ENCODE measurements at regions not wholly inside any gene's neighbourhood (a gene's known extent, or its start where the extent isn't known, plus 50 kb on each side); places are given as distances from the start of the nearest gene placed in this dataset.

DNA sequence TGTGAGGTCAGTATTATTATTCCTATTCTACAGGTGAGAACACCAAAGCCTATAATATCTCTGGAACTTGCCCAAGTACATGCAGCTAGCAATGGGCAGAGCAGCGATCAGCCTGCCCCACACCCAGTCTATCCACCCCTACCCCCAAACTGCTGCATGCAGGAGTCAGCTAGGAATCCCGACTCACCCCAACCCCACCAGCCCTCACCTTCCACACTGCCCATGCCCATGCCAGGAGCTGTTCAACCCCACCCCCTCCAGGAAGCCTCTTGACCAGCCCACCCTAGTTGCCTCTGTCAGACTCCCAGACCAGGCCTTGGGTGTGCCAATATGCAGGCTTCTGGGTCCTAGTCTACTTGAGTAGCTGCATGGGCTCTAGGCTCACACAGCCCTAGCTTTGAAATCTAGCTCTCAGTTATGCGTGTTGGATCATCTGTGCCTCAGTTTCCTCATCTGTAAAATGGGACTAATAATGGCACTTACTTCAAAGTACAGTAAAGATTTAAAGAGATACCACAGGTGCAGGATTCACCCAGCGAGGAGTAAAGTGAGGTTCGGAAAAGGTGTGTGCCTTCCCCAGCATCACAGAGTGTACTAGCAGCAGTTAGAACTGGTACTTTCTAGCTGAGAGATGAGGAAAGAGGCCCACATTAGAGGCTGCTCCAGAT, 173.2 kb downstream of the VEGFA start:
- Histone ChIP-seq H3K9me3 (ENCODE audit: insufficient read depth, low read depth, low read length) (no peaks in the 10 kb centered on the region), H3K36me3 (ENCODE audit: insufficient read depth, low read depth, low read length) (no peaks in the 10 kb centered on the region), H3K9ac (ENCODE audit: low read depth, low read length) (no peak overlapping the region), H3K27me3 (ENCODE audit: insufficient read depth, low read length) (no peaks in the 10 kb centered on the region), H3K4me3 (ENCODE audit: low read length) (no peak overlapping the region), H3K27ac (ENCODE audit: low read length) (no peak overlapping the region), H3K4me1 (ENCODE audit: insufficient read depth, low read length) (0 out of 2 replicates have a peak, but pooled peaks cover 3% of the 10 kb centered on the region)

DNA sequence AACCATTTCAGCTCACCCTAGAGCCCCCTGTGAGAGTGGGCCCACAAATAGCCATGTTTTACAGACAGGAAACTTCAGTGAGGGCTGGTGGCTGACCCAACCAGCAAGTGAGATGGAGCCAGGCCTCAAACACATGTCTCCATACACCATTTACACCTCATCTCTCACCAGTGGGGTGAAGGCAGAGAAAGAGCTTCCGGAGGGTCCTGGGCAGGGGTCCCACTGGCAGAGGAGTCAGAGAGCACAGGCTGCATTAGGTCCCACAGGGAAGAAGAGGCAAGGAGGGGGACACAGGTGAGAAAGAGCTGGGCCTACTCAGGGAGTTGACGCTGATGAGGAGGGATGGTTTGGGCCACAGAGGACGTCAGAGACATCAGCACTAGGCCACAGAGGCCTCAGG, 172.6 kb downstream of the VEGFA start:
- Histone ChIP-seq H3K27me3 (ENCODE audit: insufficient read depth, low read length) (no peaks in the 10 kb centered on the region), H3K9ac (ENCODE audit: low read depth, low read length) (no peak overlapping the region), H3K4me1 (ENCODE audit: insufficient read depth, low read length) (0 out of 2 replicates have a peak, but pooled peaks cover 3% of the 10 kb centered on the region), H3K36me3 (ENCODE audit: insufficient read depth, low read depth, low read length) (no peaks in the 10 kb centered on the region), H3K9me3 (ENCODE audit: insufficient read depth, low read depth, low read length) (no peaks in the 10 kb centered on the region), H3K4me3 (ENCODE audit: low read length) (no peak overlapping the region), H3K27ac (ENCODE audit: low read length) (no peak overlapping the region)

DNA sequence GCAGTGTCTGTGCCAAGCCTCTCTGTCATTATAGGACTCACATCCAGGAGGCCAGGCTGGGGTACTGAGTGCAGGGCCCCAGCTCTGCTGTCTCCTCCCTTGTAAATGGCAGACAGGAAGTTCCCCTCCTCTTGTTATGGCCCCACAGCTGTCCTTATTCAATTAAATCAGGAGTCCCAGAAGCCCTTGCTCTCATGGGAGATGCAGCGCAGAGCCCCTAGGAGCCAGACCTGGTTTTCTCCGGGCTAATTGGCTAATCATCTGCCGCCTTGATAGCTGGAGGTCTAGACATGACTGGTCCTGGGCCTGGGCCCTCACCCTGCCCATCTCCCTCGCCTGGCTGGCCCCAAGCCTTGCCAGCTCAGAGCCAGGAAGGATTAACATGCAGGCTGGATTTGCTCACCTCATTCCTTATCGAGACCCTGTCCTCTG, 172.0 kb downstream of the VEGFA start:
- H3K4me1 ChIP-seq (ENCODE audit: insufficient read depth, low read length) = 0 out of 2 replicates have a peak, but pooled peaks cover 3% of the 10 kb centered on the region
- H3K4me3 ChIP-seq (ENCODE audit: low read length) = no peak overlapping the region
- no peaks in the 10 kb centered on the region for H3K9me3 ChIP-seq (ENCODE audit: insufficient read depth, low read depth, low read length)
- H3K36me3 ChIP-seq (ENCODE audit: insufficient read depth, low read depth, low read length) = no peaks in the 10 kb centered on the region
- H3K27ac ChIP-seq (ENCODE audit: low read length) = no peak overlapping the region
- no peaks in the 10 kb centered on the region for H3K27me3 ChIP-seq (ENCODE audit: insufficient read depth, low read length)
- H3K9ac ChIP-seq (ENCODE audit: low read depth, low read length) = no peak overlapping the region

DNA sequence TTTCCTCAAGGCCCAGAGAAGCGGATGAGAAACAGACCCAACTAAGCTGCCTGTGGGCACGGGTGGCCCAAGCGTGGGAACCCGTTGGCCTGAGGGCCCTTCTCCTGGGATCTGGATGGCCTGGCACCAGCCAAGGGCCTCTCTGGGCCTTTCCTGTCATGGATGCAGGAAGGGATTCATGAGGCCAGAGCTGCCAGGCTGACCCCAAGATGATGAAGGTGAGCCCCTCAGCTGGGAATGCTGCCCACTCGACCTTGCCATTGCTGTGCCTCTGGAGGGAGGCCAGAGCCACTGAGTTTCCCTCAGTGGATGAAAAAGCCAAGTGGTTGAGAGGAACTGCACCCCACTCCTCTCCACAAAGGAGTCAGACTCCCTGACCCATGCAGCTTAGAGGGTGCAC, 171.2 kb downstream of the VEGFA start:
- no peak overlapping the region for H3K4me3 ChIP-seq (ENCODE audit: low read length)
- no peak overlapping the region for H3K9ac ChIP-seq (ENCODE audit: low read depth, low read length)
- H3K27ac ChIP-seq (ENCODE audit: low read length) = no peak overlapping the region
- H3K27me3 ChIP-seq (ENCODE audit: insufficient read depth, low read length) = no peaks in the 10 kb centered on the region
- H3K9me3 ChIP-seq (ENCODE audit: insufficient read depth, low read depth, low read length) = no peaks in the 10 kb centered on the region
- no peaks in the 10 kb centered on the region for H3K36me3 ChIP-seq (ENCODE audit: insufficient read depth, low read depth, low read length)
- 0 out of 2 replicates have a peak, but pooled peaks cover 3% of the 10 kb centered on the region for H3K4me1 ChIP-seq (ENCODE audit: insufficient read depth, low read length)

DNA sequence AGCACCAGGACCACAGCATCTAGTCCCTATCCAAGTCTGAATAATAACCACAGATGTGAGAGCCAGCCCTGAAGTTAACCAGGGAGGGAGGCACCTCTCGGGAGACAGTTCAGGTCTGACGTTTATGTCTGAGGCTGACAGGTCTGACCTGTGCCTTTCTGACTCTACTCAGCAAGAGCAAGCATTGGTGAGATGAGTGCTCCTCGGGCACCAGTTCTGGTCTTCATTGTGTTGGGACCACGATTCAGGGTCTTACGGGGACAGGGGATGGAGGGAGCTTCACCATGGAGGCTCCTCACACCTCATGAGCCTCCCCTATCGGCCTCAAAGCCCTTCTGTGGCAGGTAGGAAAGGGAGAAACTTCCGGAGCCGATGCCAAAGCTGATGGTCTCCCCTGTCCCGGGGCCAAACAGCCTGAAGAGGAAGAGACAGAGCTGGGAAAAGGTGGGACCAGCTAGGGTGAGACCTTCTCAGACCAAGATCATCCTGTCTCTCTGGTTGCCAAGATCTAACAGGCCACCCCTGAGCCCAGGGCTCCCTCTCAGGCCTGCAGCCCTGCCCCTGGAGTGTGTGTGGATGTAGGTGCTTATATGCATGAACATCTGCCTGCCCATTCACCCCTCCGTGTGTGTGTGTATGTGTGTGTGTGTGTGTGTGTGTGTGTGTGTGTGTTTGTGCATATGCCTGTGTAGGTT, 170.5 kb downstream of the VEGFA start:
- no peak overlapping the region for H3K27ac ChIP-seq (ENCODE audit: low read length)
- no peaks in the 10 kb centered on the region for H3K9me3 ChIP-seq (ENCODE audit: insufficient read depth, low read depth, low read length)
- no peak overlapping the region for H3K4me3 ChIP-seq (ENCODE audit: low read length)
- H3K4me1 ChIP-seq (ENCODE audit: insufficient read depth, low read length) = 0 out of 2 replicates have a peak, but pooled peaks cover 3% of the 10 kb centered on the region
- H3K9ac ChIP-seq (ENCODE audit: low read depth, low read length) = no peak overlapping the region
- H3K27me3 ChIP-seq (ENCODE audit: insufficient read depth, low read length) = no peaks in the 10 kb centered on the region
- H3K36me3 ChIP-seq (ENCODE audit: insufficient read depth, low read depth, low read length) = no peaks in the 10 kb centered on the region

DNA sequence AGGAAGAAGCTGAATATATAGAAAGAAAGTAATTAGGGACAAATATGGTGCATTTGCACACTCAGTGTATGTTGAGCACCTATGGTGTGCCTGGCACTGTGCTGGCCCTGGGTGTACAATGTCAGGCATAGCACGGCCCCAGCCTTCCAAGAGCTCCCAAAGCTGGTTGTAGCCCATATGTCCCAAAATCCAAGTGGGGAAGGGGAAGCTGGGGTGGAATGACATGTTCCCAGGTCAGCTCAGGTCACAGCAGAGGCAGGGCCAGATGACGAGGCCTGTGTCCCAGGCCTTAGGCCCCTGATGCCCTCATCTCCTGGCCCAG, 170.0 kb downstream of the VEGFA start:
- Histone ChIP-seq H3K9ac (ENCODE audit: low read depth, low read length) (no peak overlapping the region), H3K27me3 (ENCODE audit: insufficient read depth, low read length) (no peaks in the 10 kb centered on the region), H3K36me3 (ENCODE audit: insufficient read depth, low read depth, low read length) (no peaks in the 10 kb centered on the region), H3K4me1 (ENCODE audit: insufficient read depth, low read length) (0 out of 2 replicates have a peak, but pooled peaks cover 3% of the 10 kb centered on the region), H3K4me3 (ENCODE audit: low read length) (no peak overlapping the region), H3K27ac (ENCODE audit: low read length) (no peak overlapping the region), H3K9me3 (ENCODE audit: insufficient read depth, low read depth, low read length) (no peaks in the 10 kb centered on the region)

DNA sequence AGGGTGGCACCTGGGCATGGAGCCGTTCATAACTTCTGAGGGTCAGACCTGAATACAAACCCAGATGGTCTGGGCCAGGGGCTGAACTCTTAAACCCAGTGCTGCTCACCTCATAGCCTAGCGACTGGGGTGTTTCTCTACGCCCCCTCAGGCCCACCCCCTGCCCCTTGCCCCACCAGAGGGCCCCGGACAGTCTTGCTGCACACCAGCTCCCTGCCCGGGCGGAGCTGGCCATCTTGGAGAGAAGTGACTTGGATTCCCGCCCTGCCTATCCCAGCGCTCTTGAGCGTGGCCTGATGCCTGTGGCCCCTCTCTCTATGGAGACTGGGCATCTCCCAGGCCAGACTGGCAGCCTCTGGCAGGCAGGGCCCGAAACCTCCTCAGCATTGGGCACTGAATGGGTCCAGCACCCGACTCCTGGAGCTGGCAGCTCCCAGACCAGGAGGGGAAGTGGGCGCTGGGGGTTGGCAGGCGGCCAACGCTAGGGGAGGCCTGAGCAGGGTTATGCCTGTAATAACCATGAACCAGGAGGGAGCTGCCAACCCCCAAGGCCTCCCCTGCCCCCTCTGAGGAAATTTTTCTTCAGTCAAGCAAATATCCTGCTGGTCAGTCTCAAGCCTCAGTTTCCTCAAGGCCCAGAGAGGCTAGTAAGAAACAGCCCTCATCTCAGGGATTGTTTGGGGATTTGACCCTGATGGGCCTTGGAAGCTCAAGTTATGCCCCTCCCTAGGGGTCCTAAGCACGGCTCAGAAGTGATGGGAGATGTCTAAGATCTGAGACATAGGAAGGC, 169.5 kb downstream of the VEGFA start:
- Histone ChIP-seq H3K4me3 (ENCODE audit: low read length) (no peak overlapping the region), H3K9me3 (ENCODE audit: insufficient read depth, low read depth, low read length) (no peaks in the 10 kb centered on the region), H3K9ac (ENCODE audit: low read depth, low read length) (no peak overlapping the region), H3K4me1 (ENCODE audit: insufficient read depth, low read length) (0 out of 2 replicates have a peak, but pooled peaks cover 3% of the 10 kb centered on the region), H3K27me3 (ENCODE audit: insufficient read depth, low read length) (no peaks in the 10 kb centered on the region), H3K27ac (ENCODE audit: low read length) (no peak overlapping the region), H3K36me3 (ENCODE audit: insufficient read depth, low read depth, low read length) (no peaks in the 10 kb centered on the region)

DNA sequence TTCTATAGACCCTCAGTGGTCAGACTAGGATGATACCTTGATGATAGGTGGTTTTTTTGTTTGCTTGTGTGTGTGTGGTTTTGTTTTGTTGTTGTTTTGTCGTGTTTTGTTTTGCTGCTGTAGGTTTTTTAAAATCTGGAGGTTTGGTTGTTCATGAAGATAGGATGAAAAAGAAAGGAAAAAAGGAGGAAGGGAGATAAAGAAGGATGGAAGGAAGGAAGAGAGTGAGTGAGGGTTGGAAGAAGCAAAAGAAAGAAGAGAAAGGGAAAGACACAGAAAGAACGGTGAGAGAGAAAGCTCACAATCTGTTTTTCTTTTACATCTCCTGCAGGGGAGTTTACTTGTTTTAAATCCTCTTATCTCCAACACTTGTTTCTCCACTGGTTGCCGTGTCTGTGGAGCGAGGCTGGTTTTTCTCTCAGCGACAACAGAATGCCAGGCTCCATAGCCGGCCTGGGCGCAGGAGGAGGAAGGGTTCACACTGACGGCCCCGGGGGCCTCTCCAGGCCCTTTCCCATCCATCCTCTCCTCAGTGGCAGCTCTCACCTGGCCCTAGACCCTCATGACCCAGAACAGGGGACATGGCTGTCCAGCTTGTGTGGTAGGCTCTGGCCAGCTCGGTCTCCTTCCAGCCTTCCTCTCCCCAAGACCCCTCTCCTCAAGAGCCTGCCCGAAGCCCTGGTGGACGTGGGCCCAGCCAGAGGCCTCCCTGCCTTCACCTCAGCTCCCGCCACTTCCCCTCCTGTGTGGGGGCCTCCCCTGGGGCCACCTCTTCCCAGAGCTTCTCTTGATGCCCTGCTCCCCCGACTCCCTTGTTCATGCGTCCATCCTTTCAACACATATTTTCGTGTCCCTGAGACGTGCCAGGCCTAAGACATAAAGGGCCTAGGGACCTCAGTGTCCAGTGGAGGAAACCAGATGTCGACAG, 168.4 kb downstream of the VEGFA start:
- H3K36me3 ChIP-seq (ENCODE audit: insufficient read depth, low read depth, low read length) = no peaks in the 10 kb centered on the region
- H3K9me3 ChIP-seq (ENCODE audit: insufficient read depth, low read depth, low read length) = no peaks in the 10 kb centered on the region
- no peak overlapping the region for H3K27ac ChIP-seq (ENCODE audit: low read length)
- H3K4me1 ChIP-seq (ENCODE audit: insufficient read depth, low read length) = 0 out of 2 replicates have a peak, but pooled peaks cover 3% of the 10 kb centered on the region
- no peak overlapping the region for H3K4me3 ChIP-seq (ENCODE audit: low read length)
- H3K27me3 ChIP-seq (ENCODE audit: insufficient read depth, low read length) = no peaks in the 10 kb centered on the region
- no peak overlapping the region; the same call in 1 of the 2 replicates for H3K9ac ChIP-seq (ENCODE audit: low read depth, low read length)

DNA sequence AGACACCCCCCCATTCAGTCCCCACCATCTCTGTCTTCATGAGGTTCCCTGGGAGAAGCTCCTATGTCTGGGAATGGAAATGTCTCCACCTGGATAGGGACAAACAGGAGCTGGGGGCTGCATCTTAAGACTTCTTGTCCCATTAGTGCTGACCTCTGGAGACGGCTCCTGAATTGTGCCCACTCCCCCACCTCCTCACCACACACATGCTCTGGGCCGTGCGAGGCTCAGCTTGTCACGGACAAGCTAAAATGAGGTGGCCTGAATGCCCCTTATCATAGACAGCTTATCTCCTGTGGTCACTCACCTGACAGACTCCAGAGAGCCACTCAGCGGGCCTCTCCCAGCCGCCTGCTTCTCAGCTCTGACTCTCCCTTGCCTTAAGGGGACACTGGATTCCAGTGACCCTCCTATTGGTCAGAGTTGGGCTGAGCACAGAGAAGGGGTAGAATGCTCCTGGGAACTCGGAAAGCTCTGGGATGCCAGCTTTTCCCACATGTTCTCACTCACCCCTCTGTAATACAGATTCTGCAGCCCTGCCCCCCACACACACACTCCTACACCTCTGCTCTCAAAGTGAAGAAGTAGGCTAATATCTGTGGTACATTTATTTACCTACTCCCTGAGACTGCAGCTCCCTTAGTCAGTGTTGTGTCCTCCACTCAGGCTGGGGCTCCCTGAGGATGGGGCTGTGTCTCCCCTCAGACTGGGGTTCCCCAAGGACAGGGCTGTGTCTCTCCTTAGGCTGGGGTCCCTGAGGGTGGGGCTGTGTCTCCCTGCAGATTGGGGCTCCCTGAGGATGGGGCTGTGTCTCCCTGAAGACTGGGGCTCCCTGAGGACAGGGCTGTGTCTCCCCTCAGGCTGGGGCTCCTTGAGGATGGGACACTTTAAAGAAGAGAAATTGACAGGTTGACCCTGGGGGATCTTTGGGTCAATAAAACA, 167.5 kb downstream of the VEGFA start:
- Histone ChIP-seq H3K4me3 (ENCODE audit: low read length) (no peak overlapping the region), H3K36me3 (ENCODE audit: insufficient read depth, low read depth, low read length) (no peaks in the 10 kb centered on the region), H3K9ac (ENCODE audit: low read depth, low read length) (no peak overlapping the region), H3K9me3 (ENCODE audit: insufficient read depth, low read depth, low read length) (no peaks in the 10 kb centered on the region), H3K4me1 (ENCODE audit: insufficient read depth, low read length) (0 out of 2 replicates have a peak, but pooled peaks cover 3% of the 10 kb centered on the region), H3K27ac (ENCODE audit: low read length) (no peak overlapping the region), H3K27me3 (ENCODE audit: insufficient read depth, low read length) (no peaks in the 10 kb centered on the region)

DNA sequence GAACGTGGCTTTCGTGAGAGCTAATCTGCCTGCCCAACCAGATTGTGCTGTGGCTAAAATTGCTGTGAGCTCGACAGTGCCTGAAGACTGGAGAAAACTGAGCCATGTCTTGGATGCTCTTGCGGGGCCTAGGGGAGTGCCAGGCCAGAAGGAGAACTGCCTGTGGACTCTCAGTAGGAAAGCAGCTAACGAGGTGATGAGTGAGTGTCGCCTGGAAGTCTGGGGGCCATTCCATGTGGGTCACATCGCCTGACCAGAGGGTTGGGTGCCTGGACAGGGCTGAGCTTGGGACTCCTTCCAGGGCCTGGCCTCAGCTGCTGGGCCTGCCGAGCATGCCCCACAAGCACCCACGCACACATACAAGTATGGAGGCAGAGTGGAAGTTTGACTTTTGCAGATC, 166.5 kb downstream of the VEGFA start:
- no peak overlapping the region for H3K27ac ChIP-seq (ENCODE audit: low read length)
- no peak overlapping the region for H3K4me3 ChIP-seq (ENCODE audit: low read length)
- no peaks in the 10 kb centered on the region for H3K27me3 ChIP-seq (ENCODE audit: insufficient read depth, low read length)
- no peaks in the 10 kb centered on the region for H3K4me1 ChIP-seq (ENCODE audit: insufficient read depth, low read length)
- no peak overlapping the region for H3K9ac ChIP-seq (ENCODE audit: low read depth, low read length)
- no peaks in the 10 kb centered on the region for H3K9me3 ChIP-seq (ENCODE audit: insufficient read depth, low read depth, low read length)
- no peaks in the 10 kb centered on the region for H3K36me3 ChIP-seq (ENCODE audit: insufficient read depth, low read depth, low read length)

Measured in iPS-20b (cell line).